DND-41 (cell line): ENCODE measurements at regions not wholly inside any gene's neighbourhood (a gene's known extent, or its start where the extent isn't known, plus 50 kb on each side); places are given as distances from the start of the nearest gene placed in this dataset.

ENCODE experiments used
- CTCF ChIP-seq: IDR thresholded peaks from 2 replicates; pipeline ENCODE4 v1.5.1; 2012; ENCODE audit warnings: borderline replicate concordance, low read length, moderate library complexity, mild to moderate bottlenecking; ENCODE audit not compliant: poor library complexity, severe bottlenecking; ENCODE audit errors: extremely low read depth
- EZH2 ChIP-seq: IDR thresholded peaks from 3 replicates; pipeline ENCODE4 v1.6.1; 2012; ENCODE audit warnings: borderline replicate concordance, low read depth, mild to moderate bottlenecking, moderate library complexity, low read length, inconsistent platforms; ENCODE audit not compliant: severe bottlenecking

GRCh38 chr1:95537176-95537575 is 303.2 kb downstream of the RWDD3 start:
- TF ChIP-seq CTCF (no peak), EZH2 (no peak)
